ENCODE measurements at regions not wholly inside any gene's neighbourhood (a gene's known extent, or its start where the extent isn't known, plus 50 kb on each side); places are given as distances from the start of the nearest gene placed in this dataset.
"Not testable (repeated sequence)": the region's sequence is repeated elsewhere in the genome, so short reads cannot be mapped to it uniquely, and the experiment has no call there.

DNA sequence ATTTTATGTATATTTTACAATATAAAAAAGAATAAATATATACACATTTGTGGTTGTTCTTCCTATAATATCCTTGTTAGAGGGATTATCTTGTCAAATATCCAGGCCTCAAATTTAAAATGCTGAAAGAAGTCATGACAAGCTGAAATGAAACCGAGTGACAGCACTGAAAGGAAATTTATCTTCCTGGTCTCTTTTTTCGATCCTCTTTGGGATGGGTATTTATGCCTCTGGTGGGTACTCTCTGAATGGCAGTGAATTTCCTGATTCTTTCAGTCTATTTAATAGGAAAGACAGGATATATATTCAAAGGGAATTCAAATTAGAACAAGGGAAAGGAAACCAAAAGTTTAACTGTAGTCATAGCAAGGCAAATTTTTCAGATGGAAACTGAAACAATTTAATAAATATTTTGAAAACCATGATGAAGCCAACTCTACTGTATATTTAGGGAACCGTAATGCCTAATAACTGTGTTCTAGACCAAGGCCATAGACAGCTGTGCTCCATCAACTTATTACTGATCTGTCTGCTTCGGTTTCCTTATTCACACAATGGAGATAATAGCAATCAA lies 97.9 kb downstream of the DLEU7 start:
- no peak for DNase-seq (ENCODE audit: low spot score)

DNA sequence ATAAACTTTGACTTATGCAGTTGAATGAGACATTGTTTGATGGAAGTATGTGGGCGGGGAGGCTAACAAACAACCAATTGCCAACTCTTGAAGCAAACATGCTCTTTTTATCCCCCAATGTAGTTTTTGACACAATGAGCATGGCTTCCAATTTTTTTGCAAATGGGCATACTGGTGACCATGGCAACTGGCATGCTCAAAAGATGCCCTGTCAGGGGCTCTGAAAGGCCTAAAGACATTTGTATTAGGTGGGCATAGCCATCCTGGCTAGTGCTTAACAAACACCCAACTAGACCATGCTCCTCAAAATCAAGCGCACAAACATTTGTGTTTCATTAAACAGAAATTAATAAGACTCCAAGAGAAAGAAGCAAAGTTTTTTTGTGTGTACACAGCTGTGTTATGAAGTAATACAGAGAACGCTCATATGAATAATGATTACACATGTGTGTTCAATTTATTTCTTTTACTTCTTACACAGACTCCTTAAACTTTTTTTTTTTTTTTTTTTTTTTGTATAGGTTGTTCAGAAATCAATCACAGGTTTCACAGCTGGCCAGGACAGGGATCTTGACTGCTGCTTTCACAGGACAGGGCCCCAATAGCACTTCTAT lies 95.6 kb downstream of the DLEU7 start:
- DNase-seq (ENCODE audit: low spot score): no peak

DNA sequence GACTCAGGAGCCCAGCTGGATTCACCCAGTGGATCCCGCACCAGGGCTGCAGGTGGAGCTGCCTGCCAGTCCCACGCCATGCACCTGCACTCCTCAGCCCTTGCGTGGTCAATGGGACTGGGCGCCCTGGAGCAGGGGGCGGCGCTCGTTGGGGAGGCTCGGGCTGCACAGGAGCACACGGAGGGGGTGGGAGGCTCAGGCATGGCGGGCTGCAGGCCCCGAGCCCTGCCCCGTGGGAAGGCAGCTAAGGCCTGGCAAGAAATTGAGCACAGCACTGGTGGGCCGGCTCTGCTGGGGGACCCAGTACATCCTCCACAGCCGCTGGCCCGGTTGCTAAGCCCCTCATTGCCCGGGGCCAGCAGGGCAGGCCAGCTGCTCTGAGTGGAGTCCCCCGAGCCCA lies 90.3 kb downstream of the DLEU7 start:
- not testable (repeated sequence) for DNase-seq (ENCODE audit: low spot score)

DNA sequence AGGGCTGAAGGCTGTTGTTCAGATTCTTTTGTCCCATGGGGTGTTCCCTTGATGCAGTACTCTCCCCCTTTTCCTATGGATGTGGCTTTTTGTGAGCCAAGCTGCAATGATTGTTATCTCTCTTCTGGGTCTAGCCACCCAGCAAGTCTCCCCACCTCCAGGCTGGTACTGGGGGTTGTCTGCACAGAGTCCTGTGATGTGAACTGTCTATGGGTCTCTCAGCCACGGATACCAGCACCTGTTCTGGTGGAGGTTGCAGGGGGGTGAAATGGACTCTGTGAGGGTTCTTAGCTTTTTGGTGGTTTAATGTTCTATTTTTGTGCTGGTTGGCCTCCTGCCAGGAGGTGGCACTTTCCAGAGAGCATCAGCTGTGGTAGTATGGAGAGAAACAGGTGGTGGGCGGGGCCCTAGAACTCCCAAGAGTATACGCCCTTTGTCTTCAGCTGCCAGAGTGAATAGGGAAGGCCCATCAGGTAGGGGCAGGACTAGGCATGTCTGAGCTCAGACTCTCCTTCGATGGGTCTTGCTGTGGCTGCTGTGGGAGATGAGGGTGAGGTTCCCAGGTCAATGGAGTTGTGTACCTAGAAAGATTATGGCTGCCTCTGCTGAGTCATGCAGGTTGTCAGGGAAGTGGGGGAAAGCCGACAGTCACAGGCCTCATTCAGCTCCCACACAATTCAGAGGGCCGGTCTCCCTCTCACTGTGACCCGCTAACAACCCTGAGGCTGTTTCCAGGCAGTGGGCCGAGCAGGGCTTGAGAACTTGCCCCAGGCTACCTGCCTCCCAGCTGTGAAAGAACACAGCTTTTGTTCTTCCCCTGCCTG lies 87.4 kb downstream of the DLEU7 start:
- DNase-seq (ENCODE audit: low spot score): not testable (repeated sequence)

DNA sequence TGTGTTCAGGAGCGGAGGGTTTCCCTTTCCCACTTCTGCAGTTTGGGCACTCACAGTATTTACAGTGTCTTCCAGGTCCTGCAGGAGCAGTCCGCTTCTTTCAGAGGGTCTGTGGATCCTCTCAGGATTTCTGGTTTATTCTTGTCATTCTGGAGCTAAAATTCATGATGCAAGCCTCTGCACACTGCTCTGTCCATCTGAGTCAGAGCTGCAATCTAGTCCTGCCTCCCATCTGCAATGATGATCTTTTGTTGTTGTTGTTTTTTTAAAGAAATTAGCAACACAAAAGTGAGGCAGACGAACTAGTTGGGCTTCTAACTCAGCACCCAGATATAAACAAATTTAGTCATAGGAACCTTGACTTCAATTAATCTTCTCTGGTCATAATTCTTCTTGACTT lies 86.5 kb downstream of the DLEU7 start:
- no peak for DNase-seq (ENCODE audit: low spot score)

DNA sequence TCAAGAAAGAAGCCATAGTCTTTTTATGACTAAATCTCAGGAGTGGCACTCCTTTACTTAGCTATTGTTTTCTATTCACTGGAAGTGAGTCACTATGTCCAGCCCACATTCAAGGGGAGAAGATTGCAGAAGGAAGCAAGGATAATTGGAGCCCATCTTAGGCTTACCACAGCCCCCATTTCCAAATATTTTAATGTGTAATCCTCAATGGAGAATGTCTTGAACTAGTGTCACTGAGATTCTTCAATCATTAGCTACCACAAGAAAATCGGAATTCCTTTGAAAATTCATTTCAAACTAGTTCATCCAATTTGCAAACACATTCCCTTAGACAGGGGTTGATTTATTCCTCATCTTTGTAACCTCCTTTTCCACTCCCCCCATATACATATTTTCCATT lies 84.7 kb downstream of the DLEU7 start:
- DNase-seq (ENCODE audit: low spot score): no peak

DNA sequence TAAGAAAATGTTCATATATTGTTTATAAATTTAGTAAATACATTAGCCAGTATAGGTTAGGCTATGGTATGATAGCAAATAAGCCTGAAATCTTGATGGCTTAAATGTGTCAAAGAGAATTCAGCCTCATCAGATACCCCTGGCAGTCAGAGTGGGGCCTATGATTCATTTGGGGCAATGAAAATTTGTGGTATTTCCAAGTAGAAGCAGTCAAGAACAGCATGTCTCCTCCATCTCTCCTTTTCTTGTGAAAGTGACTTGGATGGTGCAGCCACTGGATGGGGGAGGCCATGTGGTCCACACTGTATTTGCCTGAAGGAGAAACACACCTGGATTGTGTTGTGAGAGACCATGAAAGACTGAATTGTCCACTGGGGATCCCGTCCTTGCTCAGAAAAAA lies 82.7 kb downstream of the DLEU7 start:
- DNase-seq (ENCODE audit: low spot score): no peak

DNA sequence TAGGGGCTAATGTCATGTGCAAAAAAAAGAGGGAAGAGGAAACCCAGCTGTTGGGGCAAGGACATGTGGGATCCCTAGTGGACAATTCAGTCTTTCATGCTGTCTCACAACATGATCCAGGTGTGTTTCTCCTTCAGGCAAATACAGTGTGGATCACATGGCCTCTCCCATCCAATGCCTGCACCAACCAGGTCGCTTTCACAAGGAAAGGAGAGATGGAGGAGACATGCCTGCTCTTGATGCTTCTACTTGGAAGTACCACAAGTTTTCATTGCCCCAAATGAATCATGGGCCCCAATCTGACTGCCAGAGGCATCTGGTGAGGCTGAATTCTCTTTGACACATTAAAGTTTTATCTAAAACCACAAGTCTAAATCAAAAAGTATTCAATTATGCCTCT lies 82.1 kb downstream of the DLEU7 start:
- no peak for DNase-seq (ENCODE audit: low spot score)

DNA sequence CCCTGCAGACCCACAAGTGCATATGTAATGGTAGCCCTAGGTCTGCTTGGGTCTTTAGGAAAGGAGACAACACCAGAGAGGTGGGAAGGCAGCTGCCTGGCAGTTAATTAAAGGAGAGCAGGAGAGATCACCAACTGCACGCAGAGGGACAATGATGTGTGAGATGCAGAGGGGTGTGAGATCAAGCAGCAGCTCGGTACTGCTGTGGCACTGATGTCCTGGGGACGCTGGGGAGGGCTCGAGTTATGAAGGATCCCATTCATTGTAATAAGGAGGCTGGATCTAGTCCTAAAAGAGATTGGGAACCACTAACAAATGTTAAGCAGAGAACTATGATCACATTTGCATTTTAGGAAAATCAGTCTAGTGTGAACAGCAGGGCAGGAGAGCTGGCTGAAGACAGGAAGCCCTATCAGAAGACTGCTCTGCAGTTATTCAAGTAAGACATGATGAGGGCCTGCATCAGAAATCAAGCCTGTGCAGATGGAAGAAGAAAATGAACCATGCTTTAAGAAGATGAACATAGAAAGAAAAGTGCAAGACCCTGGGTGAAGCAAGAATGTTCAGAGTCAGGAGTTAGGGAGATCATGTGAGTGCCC lies 80.4 kb downstream of the DLEU7 start:
- DNase-seq (ENCODE audit: low spot score): no peak

DNA sequence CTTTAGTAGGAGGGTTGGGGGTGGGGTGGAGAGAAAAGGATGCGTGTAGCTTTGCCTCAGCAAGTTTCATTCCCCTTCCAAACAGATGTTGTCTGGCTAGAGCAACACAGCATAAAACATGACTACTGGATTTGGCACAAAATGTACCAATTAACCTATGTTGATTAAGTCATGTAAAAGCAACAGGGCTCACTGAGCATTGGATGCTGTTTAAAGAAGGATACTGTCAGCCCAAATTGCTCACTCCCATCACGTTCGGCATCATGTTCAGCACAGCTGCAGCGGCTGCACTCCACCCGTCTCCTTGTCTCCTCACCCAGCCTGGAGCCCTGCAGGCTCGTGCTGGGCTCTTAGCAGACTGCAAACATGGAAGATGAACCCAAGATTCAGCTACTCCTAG lies 77.5 kb downstream of the DLEU7 start:
- DNase-seq (ENCODE audit: low spot score): no peak

DNA sequence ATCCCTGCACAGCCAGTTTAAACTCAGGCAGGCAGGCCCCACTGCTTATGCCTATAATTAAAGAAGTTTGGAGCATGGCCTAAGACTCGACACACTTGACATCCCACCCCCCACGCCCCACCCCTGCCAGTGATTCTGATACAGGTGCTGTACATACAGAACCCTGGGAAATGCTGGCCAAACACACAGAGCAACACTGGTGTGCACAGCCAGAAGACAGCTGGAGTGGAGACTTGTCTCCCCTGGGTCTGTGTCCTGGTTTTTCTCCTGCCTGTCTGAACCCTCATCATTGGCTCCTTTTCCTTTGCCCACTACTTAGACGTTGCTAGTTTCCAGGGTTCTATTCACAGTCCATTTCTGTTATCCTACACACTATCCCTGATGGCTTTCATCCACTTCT lies 76.8 kb downstream of the DLEU7 start:
- no peak for DNase-seq (ENCODE audit: low spot score)

DNA sequence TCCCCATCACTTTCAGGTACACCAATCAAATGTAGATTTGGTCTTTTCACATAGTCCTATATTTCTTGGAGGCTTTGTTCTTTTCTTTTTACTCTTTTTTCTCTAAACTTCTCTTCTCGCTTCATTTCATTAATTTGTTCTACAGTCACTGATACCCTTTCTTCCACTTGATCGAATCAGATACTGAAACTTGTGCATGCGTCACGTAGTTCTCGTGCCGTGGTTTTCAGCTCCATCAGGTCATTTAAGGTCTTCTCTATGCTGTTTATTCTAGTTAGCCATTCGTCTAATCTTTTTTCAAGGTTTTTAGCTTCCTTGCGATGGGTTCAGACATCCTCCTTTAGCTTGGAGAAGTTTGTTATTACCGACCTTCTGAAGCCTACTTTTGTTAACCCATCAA lies 70.6 kb downstream of the DLEU7 start:
- not testable (repeated sequence) for DNase-seq (ENCODE audit: low spot score)
